Esophagus squamous epithelium (tissue), 5 donors: ENCODE measurements at regions not wholly inside any gene's neighbourhood (a gene's known extent, or its start where the extent isn't known, plus 50 kb on each side); places are given as distances from the start of the nearest gene placed in this dataset.

Experiments
- DNase-seq: peaks from one replicate; lab custom pipeline; 2025; lab: John Stamatoyannopoulos, UW
- H3K27ac ChIP-seq, 4 donors: fragments of 200-600 bp; sonication (generic); one replicate each; pipeline ENCODE4 v1.5.1; 2016 to 2019; ENCODE audit warnings: mild to moderate bottlenecking in 1 of 4
- H3K27me3 ChIP-seq, 4 donors: fragments of 200-600 bp; sonication (generic); 1 replicate in 3 of 4; 2 replicates in 1 of 4; pipeline versions ENCODE4 v1.5.1 to v1.6.0; 2017 to 2021; ENCODE audit warnings: antibody characterized with exemption in 1 of 4
- H3K36me3 ChIP-seq, 3 donors: fragments of 200-600 bp; sonication (generic); one replicate each; pipeline ENCODE4 v1.5.1; 2016 to 2019
- H3K4me1 ChIP-seq, 3 donors: fragments of 200-600 bp; sonication (generic); one replicate each; pipeline ENCODE4 v1.5.1; 2017 to 2019
- H3K4me3 ChIP-seq, 4 donors: fragments of 200-600 bp; sonication (generic); 1 replicate in 3 of 4; 2 replicates in 1 of 4; pipeline ENCODE4 v1.5.1; 2016 to 2019; ENCODE audit warnings: mild to moderate bottlenecking in 2 of 4, moderate library complexity in 1 of 4
- H3K9me3 ChIP-seq, 3 donors: fragments of 200-600 bp; sonication (generic); one replicate each; pipeline ENCODE4 v1.5.1; 2016 to 2019
- CTCF ChIP-seq, 6 experiments: fragments of 450-650 bp in 4 of 6; fragments of 200-600 bp in 2 of 6; sonication (generic) in 2 of 6; IDR thresholded peaks; one replicate each; pipeline ENCODE4 v1.5.1; 2016 to 2019; ENCODE audit warnings: antibody characterized with exemption in 6 of 6, mild to moderate bottlenecking in 4 of 6, moderate library complexity in 4 of 6
- POLR2A ChIP-seq, 4 donors: fragments of 450-650 bp; IDR thresholded peaks; one replicate each; pipeline ENCODE4 v1.6.1; 2017; ENCODE audit warnings: antibody characterized with exemption in 4 of 4, mild to moderate bottlenecking in 4 of 4, moderate library complexity in 3 of 4
- WGBS, 2 donors: methylation state at CpG; one replicate each; pipeline ENCODE4 v1.1.5; 2018; 5-methylcytosine and 5-hydroxymethylcytosine counted together
- intact Hi-C: fragments of 100-400 bp; cut with DNase I; formaldehyde crosslinking; loops from one replicate; pipeline ENCODE4 v1.15.0; 2022
- donor health status: DM: yes; HTN: yes; CAD: no.

GRCh38 chr1:208358651-208359050, 114.5 kb upstream of the PLXNA2 start:
- Histone ChIP-seq H3K27ac (no peak overlapping the region), H3K4me1 (no peaks in the 10 kb centered on the region), H3K27me3 (peaks cover 0 to 17% (median 0%) of the 10 kb centered on the region in 4 donors), H3K9me3 (no peaks in the 10 kb centered on the region), H3K36me3 (no peaks in the 10 kb centered on the region), H3K4me3 (no peak overlapping the region)
- TF ChIP-seq CTCF (IDR thresholded peaks at IDR 0.05), result no peak
- TF ChIP-seq POLR2A (IDR thresholded peaks at IDR 0.05), result no peak
- DNase-seq, result no peak
- intact Hi-C loops, result no loop called here
- 74 to 87% methylated on average over 4 of the region's 4 CpGs for WGBS, 2 donors

GRCh38 chr1:208362011-208362410, 117.8 kb upstream of the PLXNA2 start:
- WGBS, 2 donors, result 68 to 77% methylated on average over 2 of the region's 2 CpGs
- Histone ChIP-seq H3K4me1 (no peaks in the 10 kb centered on the region), H3K9me3 (no peaks in the 10 kb centered on the region), H3K4me3 (no peak overlapping the region), H3K27ac (no peak overlapping the region), H3K36me3 (no peaks in the 10 kb centered on the region), H3K27me3 (peaks cover 0 to 26% (median 0%) of the 10 kb centered on the region in 4 donors)
- TF ChIP-seq POLR2A (IDR thresholded peaks at IDR 0.05), result no peak
- intact Hi-C loops, result no loop called here
- DNase-seq, result no peak

DNA sequence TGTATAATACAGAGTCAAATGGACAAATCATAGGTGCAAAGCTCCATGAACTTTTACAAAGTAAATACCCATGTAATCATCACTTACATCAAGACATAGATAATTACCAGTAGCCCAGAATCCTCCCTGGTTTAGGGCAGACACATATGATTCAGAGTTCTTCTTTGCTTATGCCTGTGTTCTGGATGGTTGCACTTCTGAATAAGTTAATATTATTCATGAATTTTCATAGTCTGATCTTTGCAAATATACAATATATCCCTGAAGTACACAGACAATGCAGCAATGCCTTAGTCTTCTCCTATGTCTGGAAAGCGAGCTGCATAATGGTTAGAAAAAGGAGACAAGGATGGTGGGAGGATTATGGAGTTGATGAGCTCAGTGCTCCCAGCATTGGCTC, 122.4 kb upstream of the PLXNA2 start:
- WGBS, 2 donors, result 29 to 56% methylated on average over 1 of the region's 1 CpG

GRCh38 chr1:208369045-208369444, 124.9 kb upstream of the PLXNA2 start:
- intact Hi-C loops, result no loop called here
- H3K27me3 ChIP-seq, result peaks cover 0 to 29% (median 0%) of the 10 kb centered on the region in 4 donors
- no peaks in the 10 kb centered on the region for H3K9me3 ChIP-seq
- no peaks in the 10 kb centered on the region for H3K4me1 ChIP-seq
- no peak overlapping the region for H3K4me3 ChIP-seq
- no peak for DNase-seq
- WGBS, 2 donors, result 34 to 40% methylated on average over 2 of the region's 2 CpGs
- TF ChIP-seq CTCF (IDR thresholded peaks at IDR 0.05) (no peak), POLR2A (IDR thresholded peaks at IDR 0.05) (no peak)
- H3K36me3 ChIP-seq, result no peaks in the 10 kb centered on the region
- no peak overlapping the region for H3K27ac ChIP-seq

More for the DNA sequence above, 122.4 kb upstream of the PLXNA2 start:
- no peaks in the 10 kb centered on the region for H3K4me1 ChIP-seq
- H3K36me3 ChIP-seq, result no peaks in the 10 kb centered on the region
- TF ChIP-seq POLR2A (IDR thresholded peaks at IDR 0.05) (no peak), CTCF (IDR thresholded peaks at IDR 0.05) (no peak)
- DNase-seq, result no peak
- H3K27me3 ChIP-seq, result peaks cover 0 to 36% (median 0%) of the 10 kb centered on the region in 4 donors
- intact Hi-C loops, result no loop called here
- no peak overlapping the region for H3K27ac ChIP-seq
- no peaks in the 10 kb centered on the region for H3K9me3 ChIP-seq
- H3K4me3 ChIP-seq, result no peak overlapping the region

- no peaks in the 10 kb centered on the region for H3K9me3 ChIP-seq
- H3K4me3 ChIP-seq, result no peak overlapping the region
- DNase-seq, result no peak
- WGBS, 2 donors, result 31 to 37% methylated on average over 2 of the region's 2 CpGs
- no peak overlapping the region for H3K27ac ChIP-seq
- H3K4me1 ChIP-seq, result no peaks in the 10 kb centered on the region
- H3K36me3 ChIP-seq, result no peaks in the 10 kb centered on the region
- H3K27me3 ChIP-seq, result peaks cover 0 to 27% (median 0%) of the 10 kb centered on the region in 4 donors
- TF ChIP-seq POLR2A (IDR thresholded peaks at IDR 0.05) (no peak), CTCF (IDR thresholded peaks at IDR 0.05) (no peak)
- intact Hi-C loops, result no loop called here
These were observed 125.5 kb upstream of the PLXNA2 start for GRCh38 chr1:208369658-208370057.
